ENCODE measurements at regions not wholly inside any gene's neighbourhood (a gene's known extent, or its start where the extent isn't known, plus 50 kb on each side); places are given as distances from the start of the nearest gene placed in this dataset.
"Not testable (repeated sequence)": the region's sequence is repeated elsewhere in the genome, so short reads cannot be mapped to it uniquely, and the experiment has no call there.

DNA sequence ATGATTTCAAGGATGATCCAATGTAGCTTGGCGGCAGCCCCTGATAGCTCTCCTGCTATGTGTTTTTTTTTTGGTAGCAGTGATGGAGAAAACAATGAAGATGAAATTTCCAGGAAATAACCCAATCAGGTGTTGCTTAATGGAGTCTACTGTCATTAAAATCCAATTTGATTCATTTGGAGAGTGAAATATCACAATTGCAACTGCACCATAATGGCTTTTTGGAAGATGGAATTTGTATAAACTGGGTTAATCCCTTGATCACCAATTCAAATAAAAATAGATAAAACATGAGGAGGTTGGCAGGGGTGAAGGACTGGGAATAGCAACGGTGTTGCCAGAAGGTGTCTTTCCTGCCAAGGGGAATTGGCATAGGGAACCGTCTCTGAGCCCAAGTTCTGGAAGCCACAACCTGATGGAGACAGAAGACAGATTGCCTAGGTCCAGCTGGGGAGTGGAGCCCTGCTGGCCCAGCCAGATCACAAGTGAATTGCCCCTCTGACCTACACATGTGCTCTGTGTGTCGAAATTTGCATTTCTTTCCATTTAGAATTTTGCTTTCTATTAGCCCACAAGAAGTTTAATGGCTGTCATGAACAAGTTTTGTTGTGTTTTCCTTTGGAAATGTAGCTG lies 170.3 kb upstream of the SPRED2 start:
- Histone ChIP-seq H3K9ac (ENCODE audit: insufficient read depth, low read length, poor library complexity, severe bottlenecking) (no peak overlapping the region), H4K20me1 (ENCODE audit: insufficient read depth, low read length) (no peaks in the 10 kb centered on the region), H3K9me3 (replicated peaks in 1 of 2; ENCODE audit: control insufficient read depth in 1 of 2, insufficient read depth in 1 of 2, low read length in 2 of 2) (no peaks in the 10 kb centered on the region), H3K4me3 (replicated peaks in 1 of 3; ENCODE audit: low read depth in 2 of 3, low read length in 3 of 3) (no peak overlapping the region), H3K36me3 (replicated peaks in 1 of 2; ENCODE audit: control insufficient read depth in 1 of 2, insufficient read depth in 2 of 2, low read length in 2 of 2) (no peaks in the 10 kb centered on the region), H3K27me3 (ENCODE audit: control insufficient read depth in 2 of 2, insufficient read depth in 2 of 2, low read length in 2 of 2) (no peaks in the 10 kb centered on the region), H2AFZ (ENCODE audit: insufficient read depth, low read depth, low read length, poor library complexity, severe bottlenecking) (no peak overlapping the region), H3K4me2 (replicated peaks; ENCODE audit: extremely low read depth, low read length, poor library complexity, severe bottlenecking) (no peak overlapping the region), H3K27ac (ENCODE audit: low read depth in 1 of 2, low read length in 2 of 2) (no peak overlapping the region), H3K4me1 (ENCODE audit: control insufficient read depth in 1 of 2, insufficient read depth in 2 of 2, low read length in 2 of 2) (peaks cover 25 to 32% of the 10 kb centered on the region in 2 donors), H3K79me2 (ENCODE audit: insufficient read depth, low read length) (no peaks in the 10 kb centered on the region)
- TF ChIP-seq, protein P1, sequence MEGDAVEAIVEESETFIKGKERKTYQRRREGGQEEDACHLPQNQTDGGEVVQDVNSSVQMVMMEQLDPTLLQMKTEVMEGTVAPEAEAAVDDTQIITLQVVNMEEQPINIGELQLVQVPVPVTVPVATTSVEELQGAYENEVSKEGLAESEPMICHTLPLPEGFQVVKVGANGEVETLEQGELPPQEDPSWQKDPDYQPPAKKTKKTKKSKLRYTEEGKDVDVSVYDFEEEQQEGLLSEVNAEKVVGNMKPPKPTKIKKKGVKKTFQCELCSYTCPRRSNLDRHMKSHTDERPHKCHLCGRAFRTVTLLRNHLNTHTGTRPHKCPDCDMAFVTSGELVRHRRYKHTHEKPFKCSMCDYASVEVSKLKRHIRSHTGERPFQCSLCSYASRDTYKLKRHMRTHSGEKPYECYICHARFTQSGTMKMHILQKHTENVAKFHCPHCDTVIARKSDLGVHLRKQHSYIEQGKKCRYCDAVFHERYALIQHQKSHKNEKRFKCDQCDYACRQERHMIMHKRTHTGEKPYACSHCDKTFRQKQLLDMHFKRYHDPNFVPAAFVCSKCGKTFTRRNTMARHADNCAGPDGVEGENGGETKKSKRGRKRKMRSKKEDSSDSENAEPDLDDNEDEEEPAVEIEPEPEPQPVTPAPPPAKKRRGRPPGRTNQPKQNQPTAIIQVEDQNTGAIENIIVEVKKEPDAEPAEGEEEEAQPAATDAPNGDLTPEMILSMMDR (IDR thresholded peaks at IDR 0.05): no peak
- no peak for DNase-seq
- H3K36me3 Mint-ChIP-seq: no peaks in the 10 kb centered on the region
- peaks cover 0 to 6% (median 0%) of the 10 kb centered on the region in 7 donors for H3K9me3 Mint-ChIP-seq
- WGBS (ENCODE audit: insufficient coverage): 100% methylated on average over 2 of the region's 4 CpGs
- intact Hi-C loops (cut with micrococcal nuclease): no loop called here
- H3K4me1 Mint-ChIP-seq: peaks cover 30% of the 10 kb centered on the region
- peaks cover 0 to 4% (median 2%) of the 10 kb centered on the region in 3 donors for H3K27me3 Mint-ChIP-seq (ENCODE audit: low read depth in 3 of 3)
- H3K27ac Mint-ChIP-seq: no peak overlapping the region
- no peak overlapping the region for H3K4me3 Mint-ChIP-seq

DNA sequence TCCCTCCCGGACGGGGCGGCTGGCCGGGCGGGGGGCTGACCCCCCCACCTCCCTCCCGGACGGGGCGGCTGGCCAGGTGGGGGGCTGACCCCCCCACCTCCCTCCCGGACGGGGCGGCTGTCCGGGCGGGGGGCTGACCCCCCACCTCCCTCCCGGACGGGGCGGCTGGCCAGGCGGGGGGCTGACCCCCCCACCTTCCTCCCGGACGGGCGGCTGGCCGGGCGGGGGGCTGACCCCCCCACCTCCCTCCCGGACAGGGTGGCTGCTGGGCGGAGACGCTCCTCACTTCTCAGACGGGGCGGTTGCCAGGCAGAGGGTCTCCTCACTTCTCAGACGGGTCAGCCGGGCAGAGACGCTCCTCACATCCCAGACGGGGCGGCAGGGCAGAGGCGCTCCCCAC lies 168.5 kb upstream of the SPRED2 start:
- peaks cover 14 to 16% of the 10 kb centered on the region in 2 donors for H3K4me1 ChIP-seq (ENCODE audit: control insufficient read depth in 1 of 2, insufficient read depth in 2 of 2, low read length in 2 of 2)
- H3K79me2 ChIP-seq (ENCODE audit: insufficient read depth, low read length); H3K4me2 ChIP-seq (replicated peaks; ENCODE audit: extremely low read depth, low read length, poor library complexity, severe bottlenecking); H3K9ac ChIP-seq (ENCODE audit: insufficient read depth, low read length, poor library complexity, severe bottlenecking); H3K4me3 Mint-ChIP-seq; H3K27ac Mint-ChIP-seq; DNase-seq; H2AFZ ChIP-seq (ENCODE audit: insufficient read depth, low read depth, low read length, poor library complexity, severe bottlenecking); H4K20me1 ChIP-seq (ENCODE audit: insufficient read depth, low read length); intact Hi-C loops (cut with micrococcal nuclease); H3K4me3 ChIP-seq (replicated peaks in 1 of 3; ENCODE audit: low read depth in 2 of 3, low read length in 3 of 3); H3K36me3 Mint-ChIP-seq; H3K36me3 ChIP-seq (replicated peaks in 1 of 2; ENCODE audit: control insufficient read depth in 1 of 2, insufficient read depth in 2 of 2, low read length in 2 of 2); H3K27ac ChIP-seq (ENCODE audit: low read depth in 1 of 2, low read length in 2 of 2); H3K27me3 Mint-ChIP-seq (ENCODE audit: low read depth in 3 of 3); H3K9me3 Mint-ChIP-seq; H3K9me3 ChIP-seq (replicated peaks in 1 of 2; ENCODE audit: control insufficient read depth in 1 of 2, insufficient read depth in 1 of 2, low read length in 2 of 2); H3K27me3 ChIP-seq (ENCODE audit: control insufficient read depth in 2 of 2, insufficient read depth in 2 of 2, low read length in 2 of 2): not testable (repeated sequence)
- peaks cover 12% of the 10 kb centered on the region for H3K4me1 Mint-ChIP-seq
- WGBS (ENCODE audit: insufficient coverage): 99% methylated on average over 16 of the region's 33 CpGs

DNA sequence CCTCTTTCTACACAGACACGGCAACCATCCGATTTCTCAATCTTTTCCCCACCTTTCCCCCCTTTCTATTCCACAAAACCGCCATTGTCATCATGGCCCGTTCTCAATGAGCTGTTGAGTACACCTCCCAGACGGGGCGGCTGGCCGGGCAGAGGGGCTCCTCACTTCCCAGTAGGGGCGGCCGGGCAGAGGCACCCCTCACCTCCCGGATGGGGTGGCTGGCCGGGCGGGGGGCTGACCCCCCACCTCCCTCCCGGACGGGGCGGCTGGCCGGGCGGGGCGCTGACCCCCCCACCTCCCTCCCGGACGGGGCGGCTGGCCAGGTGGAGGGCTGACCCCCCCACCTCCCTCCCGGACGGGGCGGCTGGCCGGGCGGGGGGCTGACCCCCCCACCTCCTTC lies 168.0 kb upstream of the SPRED2 start:
- H3K27ac ChIP-seq (ENCODE audit: low read depth in 1 of 2, low read length in 2 of 2); H3K36me3 Mint-ChIP-seq; H3K4me3 Mint-ChIP-seq; intact Hi-C loops (cut with micrococcal nuclease); H3K4me2 ChIP-seq (replicated peaks; ENCODE audit: extremely low read depth, low read length, poor library complexity, severe bottlenecking); H3K27me3 ChIP-seq (ENCODE audit: control insufficient read depth in 2 of 2, insufficient read depth in 2 of 2, low read length in 2 of 2); H3K9me3 Mint-ChIP-seq; H3K36me3 ChIP-seq (replicated peaks in 1 of 2; ENCODE audit: control insufficient read depth in 1 of 2, insufficient read depth in 2 of 2, low read length in 2 of 2); H2AFZ ChIP-seq (ENCODE audit: insufficient read depth, low read depth, low read length, poor library complexity, severe bottlenecking); H3K27me3 Mint-ChIP-seq (ENCODE audit: low read depth in 3 of 3); DNase-seq; H3K9ac ChIP-seq (ENCODE audit: insufficient read depth, low read length, poor library complexity, severe bottlenecking); H3K4me3 ChIP-seq (replicated peaks in 1 of 3; ENCODE audit: low read depth in 2 of 3, low read length in 3 of 3); H3K27ac Mint-ChIP-seq; H3K4me1 Mint-ChIP-seq; H3K79me2 ChIP-seq (ENCODE audit: insufficient read depth, low read length); H3K9me3 ChIP-seq (replicated peaks in 1 of 2; ENCODE audit: control insufficient read depth in 1 of 2, insufficient read depth in 1 of 2, low read length in 2 of 2); H4K20me1 ChIP-seq (ENCODE audit: insufficient read depth, low read length): not testable (repeated sequence)
- WGBS (ENCODE audit: insufficient coverage): no CpG with 5 or more reads among the region's 26 CpGs
- peaks cover 9 to 11% of the 10 kb centered on the region in 2 donors for H3K4me1 ChIP-seq (ENCODE audit: control insufficient read depth in 1 of 2, insufficient read depth in 2 of 2, low read length in 2 of 2)

Measured in CD14-positive monocyte (primary cell).